ENCODE measurements at regions not wholly inside any gene's neighbourhood (a gene's known extent, or its start where the extent isn't known, plus 50 kb on each side); places are given as distances from the start of the nearest gene placed in this dataset.

DNA sequence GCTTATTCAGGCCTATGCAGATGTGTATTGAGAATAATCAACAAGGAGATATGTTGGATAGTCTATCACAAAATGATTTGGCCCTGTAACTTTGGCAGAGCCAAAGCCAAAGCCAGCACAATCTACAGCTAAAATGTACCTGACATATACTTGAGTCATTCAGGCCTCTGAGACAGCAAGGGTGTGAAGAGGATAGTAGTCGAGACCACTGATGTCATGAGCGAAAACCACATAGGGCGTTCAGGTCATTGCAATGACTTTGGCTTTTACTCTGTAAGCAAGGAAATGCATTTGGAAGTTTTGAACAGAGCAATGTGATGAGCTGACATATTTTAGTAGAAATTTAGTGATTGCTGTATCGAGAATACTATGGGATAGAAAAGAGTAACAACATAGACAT lies 579.6 kb downstream of the AMY1C start:
- no peak for FAIRE-seq
- TF ChIP-seq IKZF1 (conservative IDR thresholded peaks at IDR 0.05) (no peak), SP1 (IDR thresholded peaks at IDR 0.05; ENCODE audit: low read depth, low read length) (no peak), CHD2 (IDR thresholded peaks at IDR 0.05; ENCODE audit: borderline replicate concordance, low read depth, low read length) (no peak), CHD1 (IDR thresholded peaks at IDR 0.05; ENCODE audit: low read depth, low read length) (no peak), BACH1 (IDR thresholded peaks at IDR 0.05; ENCODE audit: borderline replicate concordance) (no peak), RAD51 (IDR thresholded peaks at IDR 0.05) (no peak), ASH2L (IDR thresholded peaks at IDR 0.05; ENCODE audit: borderline replicate concordance, low read depth) (no peak)
- TF ChIP-seq, protein P1, sequence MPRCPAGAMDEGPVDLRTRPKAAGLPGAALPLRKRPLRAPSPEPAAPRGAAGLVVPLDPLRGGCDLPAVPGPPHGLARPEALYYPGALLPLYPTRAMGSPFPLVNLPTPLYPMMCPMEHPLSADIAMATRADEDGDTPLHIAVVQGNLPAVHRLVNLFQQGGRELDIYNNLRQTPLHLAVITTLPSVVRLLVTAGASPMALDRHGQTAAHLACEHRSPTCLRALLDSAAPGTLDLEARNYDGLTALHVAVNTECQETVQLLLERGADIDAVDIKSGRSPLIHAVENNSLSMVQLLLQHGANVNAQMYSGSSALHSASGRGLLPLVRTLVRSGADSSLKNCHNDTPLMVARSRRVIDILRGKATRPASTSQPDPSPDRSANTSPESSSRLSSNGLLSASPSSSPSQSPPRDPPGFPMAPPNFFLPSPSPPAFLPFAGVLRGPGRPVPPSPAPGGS (IDR thresholded peaks at IDR 0.05; ENCODE audit: borderline replicate concordance, insufficient read depth, low read depth, low read length, poor library complexity, severe bottlenecking): no peak
- TF ChIP-seq, protein P2, sequence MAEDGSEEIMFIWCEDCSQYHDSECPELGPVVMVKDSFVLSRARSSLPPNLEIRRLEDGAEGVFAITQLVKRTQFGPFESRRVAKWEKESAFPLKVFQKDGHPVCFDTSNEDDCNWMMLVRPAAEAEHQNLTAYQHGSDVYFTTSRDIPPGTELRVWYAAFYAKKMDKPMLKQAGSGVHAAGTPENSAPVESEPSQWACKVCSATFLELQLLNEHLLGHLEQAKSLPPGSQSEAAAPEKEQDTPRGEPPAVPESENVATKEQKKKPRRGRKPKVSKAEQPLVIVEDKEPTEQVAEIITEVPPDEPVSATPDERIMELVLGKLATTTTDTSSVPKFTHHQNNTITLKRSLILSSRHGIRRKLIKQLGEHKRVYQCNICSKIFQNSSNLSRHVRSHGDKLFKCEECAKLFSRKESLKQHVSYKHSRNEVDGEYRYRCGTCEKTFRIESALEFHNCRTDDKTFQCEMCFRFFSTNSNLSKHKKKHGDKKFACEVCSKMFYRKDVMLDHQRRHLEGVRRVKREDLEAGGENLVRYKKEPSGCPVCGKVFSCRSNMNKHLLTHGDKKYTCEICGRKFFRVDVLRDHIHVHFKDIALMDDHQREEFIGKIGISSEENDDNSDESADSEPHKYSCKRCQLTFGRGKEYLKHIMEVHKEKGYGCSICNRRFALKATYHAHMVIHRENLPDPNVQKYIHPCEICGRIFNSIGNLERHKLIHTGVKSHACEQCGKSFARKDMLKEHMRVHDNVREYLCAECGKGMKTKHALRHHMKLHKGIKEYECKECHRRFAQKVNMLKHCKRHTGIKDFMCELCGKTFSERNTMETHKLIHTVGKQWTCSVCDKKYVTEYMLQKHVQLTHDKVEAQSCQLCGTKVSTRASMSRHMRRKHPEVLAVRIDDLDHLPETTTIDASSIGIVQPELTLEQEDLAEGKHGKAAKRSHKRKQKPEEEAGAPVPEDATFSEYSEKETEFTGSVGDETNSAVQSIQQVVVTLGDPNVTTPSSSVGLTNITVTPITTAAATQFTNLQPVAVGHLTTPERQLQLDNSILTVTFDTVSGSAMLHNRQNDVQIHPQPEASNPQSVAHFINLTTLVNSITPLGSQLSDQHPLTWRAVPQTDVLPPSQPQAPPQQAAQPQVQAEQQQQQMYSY (CRISPR knock-in tag; IDR thresholded peaks at IDR 0.05): no peak
- TF ChIP-seq, protein P3, sequence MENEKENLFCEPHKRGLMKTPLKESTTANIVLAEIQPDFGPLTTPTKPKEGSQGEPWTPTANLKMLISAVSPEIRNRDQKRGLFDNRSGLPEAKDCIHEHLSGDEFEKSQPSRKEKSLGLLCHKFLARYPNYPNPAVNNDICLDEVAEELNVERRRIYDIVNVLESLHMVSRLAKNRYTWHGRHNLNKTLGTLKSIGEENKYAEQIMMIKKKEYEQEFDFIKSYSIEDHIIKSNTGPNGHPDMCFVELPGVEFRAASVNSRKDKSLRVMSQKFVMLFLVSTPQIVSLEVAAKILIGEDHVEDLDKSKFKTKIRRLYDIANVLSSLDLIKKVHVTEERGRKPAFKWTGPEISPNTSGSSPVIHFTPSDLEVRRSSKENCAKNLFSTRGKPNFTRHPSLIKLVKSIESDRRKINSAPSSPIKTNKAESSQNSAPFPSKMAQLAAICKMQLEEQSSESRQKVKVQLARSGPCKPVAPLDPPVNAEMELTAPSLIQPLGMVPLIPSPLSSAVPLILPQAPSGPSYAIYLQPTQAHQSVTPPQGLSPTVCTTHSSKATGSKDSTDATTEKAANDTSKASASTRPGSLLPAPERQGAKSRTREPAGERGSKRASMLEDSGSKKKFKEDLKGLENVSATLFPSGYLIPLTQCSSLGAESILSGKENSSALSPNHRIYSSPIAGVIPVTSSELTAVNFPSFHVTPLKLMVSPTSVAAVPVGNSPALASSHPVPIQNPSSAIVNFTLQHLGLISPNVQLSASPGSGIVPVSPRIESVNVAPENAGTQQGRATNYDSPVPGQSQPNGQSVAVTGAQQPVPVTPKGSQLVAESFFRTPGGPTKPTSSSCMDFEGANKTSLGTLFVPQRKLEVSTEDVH (IDR thresholded peaks at IDR 0.05; ENCODE audit: low read depth, partially characterized antibody): no peak
- TF ChIP-seq, protein P4, sequence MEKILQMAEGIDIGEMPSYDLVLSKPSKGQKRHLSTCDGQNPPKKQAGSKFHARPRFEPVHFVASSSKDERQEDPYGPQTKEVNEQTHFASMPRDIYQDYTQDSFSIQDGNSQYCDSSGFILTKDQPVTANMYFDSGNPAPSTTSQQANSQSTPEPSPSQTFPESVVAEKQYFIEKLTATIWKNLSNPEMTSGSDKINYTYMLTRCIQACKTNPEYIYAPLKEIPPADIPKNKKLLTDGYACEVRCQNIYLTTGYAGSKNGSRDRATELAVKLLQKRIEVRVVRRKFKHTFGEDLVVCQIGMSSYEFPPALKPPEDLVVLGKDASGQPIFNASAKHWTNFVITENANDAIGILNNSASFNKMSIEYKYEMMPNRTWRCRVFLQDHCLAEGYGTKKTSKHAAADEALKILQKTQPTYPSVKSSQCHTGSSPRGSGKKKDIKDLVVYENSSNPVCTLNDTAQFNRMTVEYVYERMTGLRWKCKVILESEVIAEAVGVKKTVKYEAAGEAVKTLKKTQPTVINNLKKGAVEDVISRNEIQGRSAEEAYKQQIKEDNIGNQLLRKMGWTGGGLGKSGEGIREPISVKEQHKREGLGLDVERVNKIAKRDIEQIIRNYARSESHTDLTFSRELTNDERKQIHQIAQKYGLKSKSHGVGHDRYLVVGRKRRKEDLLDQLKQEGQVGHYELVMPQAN (conservative IDR thresholded peaks at IDR 0.05): no peak
- Histone ChIP-seq H4K20me1 (ENCODE audit: control insufficient read depth, insufficient read depth) (no peaks in the 10 kb centered on the region), H3K9ac (ENCODE audit: control insufficient read depth, insufficient read depth, low read length) (no peak overlapping the region), H3K79me2 (ENCODE audit: control insufficient read depth, insufficient read depth, low read length) (no peaks in the 10 kb centered on the region), H3K27me3 (replicated peaks in 1 of 2; ENCODE audit: control insufficient read depth in 2 of 2, insufficient read depth in 2 of 2, low read length in 1 of 2) (no peaks in the 10 kb centered on the region), H2AFZ (ENCODE audit: control insufficient read depth, low read depth, low read length) (no peak overlapping the region), H3K4me1 (ENCODE audit: control insufficient read depth, insufficient read depth, low read length) (no peaks in the 10 kb centered on the region), H3K36me3 (ENCODE audit: control insufficient read depth in 2 of 2, insufficient read depth in 2 of 2, low read length in 1 of 2) (no peaks in the 10 kb centered on the region), H3K4me3 (no peak overlapping the region), H3K9me3 (replicated peaks; ENCODE audit: control insufficient read depth, insufficient read depth, low read length) (no peaks in the 10 kb centered on the region), H3K27ac (ENCODE audit: control insufficient read depth, insufficient read depth) (no peak overlapping the region), H3K4me2 (ENCODE audit: control insufficient read depth, insufficient read depth) (no peak overlapping the region)
- in situ Hi-C loops (cut with MboI) (no loop called here), intact Hi-C loops (cut with micrococcal nuclease; ENCODE audit: unreplicated experiment) (no loop called here)
- ChIA-PET SMC1A (ENCODE audit: uncharacterized antibody, unreplicated experiment) (no interaction called here), POLR2A (no interaction called here), CTCF (no interaction called here), RAD21 (ENCODE audit: unreplicated experiment) (no interaction called here)
- no peak; the same call in 1 of the 3 replicates for ATAC-seq
- no TSS peak for BruUV-seq (replicated peaks)
- no peak for DNase-seq (ENCODE audit: low read depth, low spot score)
- WGBS (ENCODE audit: insufficient coverage, insufficient replicate concordance, low lambda C conversion rate, missing lambda C conversion rate): 48% methylated on average over 4 of the region's 4 CpGs

All from GM12878 (cell line).